Keratinocyte (primary cell): ENCODE measurements at regions not wholly inside any gene's neighbourhood (a gene's known extent, or its start where the extent isn't known, plus 50 kb on each side); places are given as distances from the start of the nearest gene placed in this dataset.

Source experiments
- CTCF ChIP-seq, 3 experiments: IDR thresholded peaks in 1 of 3; conservative IDR thresholded peaks in 1 of 3; optimal IDR thresholded peaks in 1 of 3; 2 replicates in 2 of 3; 3 replicates in 1 of 3; pipeline versions ENCODE3 to v1.5.1; 2011; ENCODE audit warnings: low read length in 3 of 3, mild to moderate bottlenecking in 3 of 3, moderate library complexity in 2 of 3, control low read depth in 1 of 3, inconsistent platforms in 1 of 3; ENCODE audit not compliant: insufficient read depth in 2 of 3; ENCODE audit errors: extremely low read depth in 1 of 3
- EZH2 ChIP-seq: IDR thresholded peaks from one replicate; pipeline ENCODE4 v1.6.1; 2012; ENCODE audit warnings: inconsistent platforms, mild to moderate bottlenecking, low read length, moderate library complexity

GRCh38 chr6:10174761-10175160 is 240.1 kb downstream of the TFAP2A start:
- TF ChIP-seq CTCF (optimal IDR thresholded peaks at IDR 0.05 in 1 of 3, IDR thresholded peaks at IDR 0.05 in 1 of 3, conservative IDR thresholded peaks at IDR 0.05 in 1 of 3; ENCODE audit: extremely low read depth in 1 of 3, insufficient read depth in 2 of 3, low read length in 3 of 3) (no peak), EZH2 (no peak)
